Heart right ventricle (tissue), 16 donors: ENCODE measurements at regions not wholly inside any gene's neighbourhood (a gene's known extent, or its start where the extent isn't known, plus 50 kb on each side); places are given as distances from the start of the nearest gene placed in this dataset.

ENCODE experiments used
- ATAC-seq, 8 donors: fragments of 200-7000 bp; cut with Tn5 transposase; one replicate each; pipeline ENCODE4 v1.9.1; 2020; ENCODE audit warnings: mild to moderate bottlenecking in 8 of 8, moderate library complexity in 8 of 8, moderate number of reproducible peaks in 1 of 8
- DNase-seq, 2 donors: peaks; one replicate each; pipeline ENCODE4 v3.0.0-alpha.2; 2020
- H3K27ac ChIP-seq, 10 donors: fragments of 200-600 bp; sonication (generic) in 2 of 10; one replicate each; pipeline versions ENCODE4 v1.5.0 to v1.8.0; 2020 to 2022; ENCODE audit warnings: mild to moderate bottlenecking in 3 of 10
- H3K27me3 ChIP-seq, 7 donors: fragments of 200-600 bp; one replicate each; pipeline ENCODE4 v1.8.0; 2021 to 2022; ENCODE audit warnings: mild to moderate bottlenecking in 2 of 7
- H3K36me3 ChIP-seq, 9 donors: fragments of 200-600 bp; sonication (generic) in 1 of 9; one replicate each; pipeline versions ENCODE4 v1.5.0 to v1.8.0; 2020 to 2022; ENCODE audit warnings: mild to moderate bottlenecking in 2 of 9
- H3K4me1 ChIP-seq, 9 donors: fragments of 200-600 bp; sonication (generic) in 1 of 9; one replicate each; pipeline versions ENCODE4 v1.5.0 to v1.8.0; 2020 to 2022; ENCODE audit warnings: mild to moderate bottlenecking in 4 of 9
- H3K4me3 ChIP-seq, 10 donors: fragments of 200-600 bp; sonication (generic) in 2 of 10; one replicate each; pipeline versions ENCODE4 v1.5.0 to v1.8.0; 2020 to 2022; ENCODE audit warnings: mild to moderate bottlenecking in 7 of 10, moderate library complexity in 2 of 10
- H3K9me3 ChIP-seq, 11 donors: fragments of 200-600 bp in 10 of 11; sonication (generic) in 2 of 11; one replicate each; pipeline versions ENCODE4 v1.5.0 to v1.8.0; 2013 to 2022; ENCODE audit warnings: mild to moderate bottlenecking in 2 of 11, control low read depth in 1 of 11, moderate library complexity in 1 of 11
- CTCF ChIP-seq, 9 donors: fragments of 200-600 bp; sonication (generic) in 2 of 9; IDR thresholded peaks; one replicate each; pipeline versions ENCODE4 v1.5.0 to v1.8.0; 2021 to 2022; ENCODE audit warnings: antibody characterized with exemption in 9 of 9, mild to moderate bottlenecking in 5 of 9, moderate library complexity in 1 of 9
- WGBS, 2 donors: extraction: QIAGEN DNeasy Blood & Tissue Kit; methylation state at CpG; one replicate each; pipeline ENCODE4 v1.1.7; 2013; ENCODE audit warnings: inconsistent platforms in 1 of 2; 5-methylcytosine and 5-hydroxymethylcytosine counted together
- intact Hi-C, 10 donors: fragments of 100-400 bp; cut with DNase I; formaldehyde crosslinking; loops; one replicate each; pipeline versions ENCODE4 v1.11.1 to v1.14.2; 2022
- donor health status: Arrhythmogenic right ventricular cardiomyopathy.
- donor health status: ischemic (EF 13 %, LVEDD 7.1; RV severe dilation, severe dysfunction).
- donor health status: healthy with polysubstance abuse.
- donor health status: DM: no; HTN: yes; CAD: no.
- donor health status: DM: no; HTN: no; CAD: no.
- donor health status: ischemic (EF 25% LVEDD 6.9; RV normal size, moderate dysfunction).
- donor health status: ischemic (EF 25% LVEDD 5.7; RV mildly dilated, moderate dysfunction).
- donor health status: healthy.
- donor health status: DM: yes; HTN: yes; CAD: no.
- donor health status: Ischemic cardiomyopathy.
- donor health status: ischemic (EF 35%, LVEDD 5.7; RV mildly dilated, moderate dysfunction).
- donor health status: nonischemic (EF 11% LVEDD 7.7; RV severe dilation, severe dysfunction).
- donor health status: DM: yes; HTN: yes; CAD: no.
- donor health status: PGD.
- donor health status: ischemic (EF 29% LVEDD 5.4; RV normal size, mild dysfunction).
- donor health status: nonischemic (EF 23%, LVEDD 6.1; RV moderate dilation, normal function).

DNA sequence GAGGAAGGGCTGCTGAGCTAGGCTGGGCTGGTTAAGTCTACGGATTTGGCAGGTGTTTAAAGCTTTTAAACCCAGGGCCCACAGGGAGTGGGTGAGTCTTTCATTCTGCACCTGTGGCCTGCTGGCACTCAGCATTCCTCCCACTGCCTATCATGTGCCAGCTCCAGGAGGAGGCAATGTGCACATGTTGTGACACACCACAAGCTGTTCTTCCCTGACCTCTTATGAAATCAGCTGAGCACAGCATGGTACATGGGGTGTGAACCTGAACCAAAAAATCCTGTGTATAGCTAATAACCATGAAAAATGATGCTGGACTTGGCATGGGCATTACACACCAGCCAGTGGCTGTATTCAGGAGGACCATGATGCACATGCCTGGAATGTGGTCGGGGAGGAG lies 297.9 kb upstream of the MMADHC start:
- DNase-seq = no peak
- WGBS, 2 donors = 84 to 87% methylated on average over 2 of the region's 2 CpGs
- Histone ChIP-seq H3K4me1 (no peaks in the 10 kb centered on the region), H3K36me3 (no peaks in the 10 kb centered on the region), H3K4me3 (no peak overlapping the region), H3K27me3 (no peaks in the 10 kb centered on the region), H3K9me3 (no peaks in the 10 kb centered on the region), H3K27ac (no peak overlapping the region)
- no peak for TF ChIP-seq CTCF (IDR thresholded peaks at IDR 0.05)
- intact Hi-C loops = no loop called here
- no peak for ATAC-seq

GRCh38 chr2:149884871-149885270 lies 297.3 kb upstream of the MMADHC start:
- Histone ChIP-seq H3K4me3 (no peak overlapping the region), H3K4me1 (no peaks in the 10 kb centered on the region), H3K9me3 (no peaks in the 10 kb centered on the region), H3K36me3 (no peaks in the 10 kb centered on the region), H3K27ac (no peak overlapping the region), H3K27me3 (no peaks in the 10 kb centered on the region)
- TF ChIP-seq CTCF (IDR thresholded peaks at IDR 0.05) = no peak
- ATAC-seq (no peak), DNase-seq (no peak)
- intact Hi-C loops = no loop called here

- WGBS, 2 donors = 41 to 46% methylated on average over 1 of the region's 1 CpG
- H3K9me3 ChIP-seq = no peaks in the 10 kb centered on the region
- H3K4me1 ChIP-seq = peaks cover 0 to 12% (median 0%) of the 10 kb centered on the region in 9 donors
- H3K4me3 ChIP-seq = no peak overlapping the region
- intact Hi-C loops = no loop called here
- H3K27me3 ChIP-seq = no peaks in the 10 kb centered on the region
- peak in 5 of 8 donors; percentile 34 to 64 (median 39) for ATAC-seq
- no peak overlapping the region for H3K27ac ChIP-seq
- no peak for TF ChIP-seq CTCF (IDR thresholded peaks at IDR 0.05)
- no peak for DNase-seq
- H3K36me3 ChIP-seq = no peaks in the 10 kb centered on the region
Observed at GRCh38 chr2:149877913-149878312, 290.3 kb upstream of the MMADHC start.

DNA sequence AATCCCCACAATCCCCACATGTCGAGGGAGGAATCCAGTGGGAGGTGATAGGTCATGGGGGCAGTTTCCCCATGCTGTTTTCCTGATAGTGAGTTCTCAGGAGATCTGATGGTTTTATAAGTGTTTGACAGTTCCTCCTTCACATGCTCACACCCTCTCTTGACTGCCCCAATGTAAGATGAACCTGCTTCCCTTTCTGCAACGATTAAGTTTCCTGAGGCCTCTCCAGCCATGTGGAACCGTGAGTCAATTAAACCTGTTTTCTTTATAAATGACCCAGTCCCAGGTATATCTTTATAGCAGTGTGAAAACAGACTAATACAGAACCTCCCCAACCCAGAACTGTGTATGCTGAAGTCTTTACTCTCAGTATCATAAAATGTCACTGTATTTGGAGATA lies 289.5 kb upstream of the MMADHC start:
- Histone ChIP-seq H3K9me3 (no peaks in the 10 kb centered on the region), H3K27me3 (no peaks in the 10 kb centered on the region), H3K27ac (no peak overlapping the region), H3K4me1 (peaks cover 0 to 12% (median 0%) of the 10 kb centered on the region in 9 donors), H3K4me3 (no peak overlapping the region), H3K36me3 (no peaks in the 10 kb centered on the region)
- ATAC-seq = no peak
- WGBS, 2 donors = 62 to 72% methylated on average over 3 of the region's 3 CpGs
- intact Hi-C loops = no loop called here
- no peak for TF ChIP-seq CTCF (IDR thresholded peaks at IDR 0.05)
- no peak for DNase-seq

DNA sequence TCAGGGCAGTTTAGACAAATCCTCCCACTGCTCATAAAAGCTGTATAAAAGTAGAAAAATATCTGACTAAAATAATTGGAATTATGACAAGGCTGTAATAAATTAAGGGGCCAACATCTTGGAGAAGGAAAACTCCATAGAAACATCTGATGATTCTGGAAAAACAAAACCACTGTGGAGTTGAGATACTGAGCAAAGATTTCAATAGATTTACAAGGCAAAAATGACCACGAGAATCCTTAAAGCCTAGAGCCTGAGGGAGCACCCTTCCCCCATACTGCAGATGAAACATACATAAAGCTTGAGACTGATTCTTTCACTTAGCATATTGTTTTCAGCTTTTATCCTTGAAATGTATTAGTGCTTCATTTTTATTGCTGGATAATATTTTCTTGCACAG lies 286.4 kb upstream of the MMADHC start:
- no peak overlapping the region for H3K27ac ChIP-seq
- no peak for DNase-seq
- no peak for ATAC-seq
- H3K36me3 ChIP-seq = no peaks in the 10 kb centered on the region
- H3K4me1 ChIP-seq = peaks cover 0 to 12% (median 0%) of the 10 kb centered on the region in 9 donors
- WGBS, 2 donors = 74 to 82% methylated on average over 1 of the region's 1 CpG
- TF ChIP-seq CTCF (IDR thresholded peaks at IDR 0.05) = no peak
- no peaks in the 10 kb centered on the region for H3K27me3 ChIP-seq
- H3K9me3 ChIP-seq = peaks cover 0 to 17% (median 4%) of the 10 kb centered on the region in 11 donors
- intact Hi-C loops = no loop called here
- H3K4me3 ChIP-seq = no peak overlapping the region
